HEK293 (cell line): ENCODE measurements at regions not wholly inside any gene's neighbourhood (a gene's known extent, or its start where the extent isn't known, plus 50 kb on each side); places are given as distances from the start of the nearest gene placed in this dataset.

Experiments used
- CTCF ChIA-PET: fragments of 350-600 bp; formaldehyde crosslinking; extraction: SDS; loops from one replicate; lab custom pipeline; 2021; ENCODE audit warnings: antibody characterized with exemption; lab: Yijun Ruan, JAX
- POLR2A ChIA-PET: fragments of 300-600 bp; formaldehyde crosslinking; extraction: SDS; loops from one replicate; lab custom pipeline; 2020; ENCODE audit warnings: antibody characterized with exemption, inconsistent platforms; lab: Yijun Ruan, JAX
- H3K27ac ChIP-seq: fragments of 200-500 bp; sonication (Bioruptor generic); 2 replicates; pipeline ENCODE4 v1.5.1; 2014; ENCODE audit warnings: low read depth, low read length, control low read depth, inconsistent platforms; ENCODE audit errors: extremely low read depth
- H3K36me3 ChIP-seq, 2 experiments: fragments of 200-500 bp in 1 of 2; sonication (Bioruptor generic) in 1 of 2; 1 replicate in 1 of 2; 2 replicates in 1 of 2; pipeline ENCODE4 v1.5.1; 2014 to 2017; ENCODE audit warnings: inconsistent platforms in 2 of 2, low read length in 2 of 2; ENCODE audit not compliant: control insufficient read depth in 2 of 2, insufficient read depth in 1 of 2
- H3K4me1 ChIP-seq: fragments of 200-500 bp; sonication (Bioruptor generic); 2 replicates; pipeline ENCODE4 v1.5.1; 2014; ENCODE audit warnings: mild to moderate bottlenecking, low read length, inconsistent platforms; ENCODE audit not compliant: control insufficient read depth, insufficient read depth
- H3K4me3 ChIP-seq: 2 replicates; pipeline ENCODE4 v1.5.1; 2011; ENCODE audit warnings: low read depth, mild to moderate bottlenecking, control low read depth, low read length, moderate library complexity
- H3K9me3 ChIP-seq: fragments of 200-500 bp; sonication (Bioruptor generic); 2 replicates; pipeline ENCODE4 v1.5.1; 2014; ENCODE audit warnings: low read depth, low read length, inconsistent platforms; ENCODE audit not compliant: control insufficient read depth, insufficient read depth
- IKZF3 ChIP-seq: fragments of 450-650 bp; IDR thresholded peaks from 2 replicates; pipeline ENCODE4 v1.5.0; 2018; ENCODE audit warnings: missing biosample characterization, mild to moderate bottlenecking, missing genetic modification characterization, moderate library complexity
- INSM2 ChIP-seq: fragments of 450-650 bp; formaldehyde crosslinking; IDR thresholded peaks from 2 replicates; pipeline ENCODE4 v1.5.1; 2016; ENCODE audit warnings: missing biosample characterization, missing genetic modification characterization
- OSR2 ChIP-seq: fragments of 450-650 bp; formaldehyde crosslinking; IDR thresholded peaks from 2 replicates; pipeline ENCODE4 v1.5.1; 2016; ENCODE audit warnings: missing biosample characterization, missing genetic modification characterization
- WT1 ChIP-seq: fragments of 450-650 bp; formaldehyde crosslinking; IDR thresholded peaks from 2 replicates; pipeline ENCODE4 v1.5.1; 2016; ENCODE audit warnings: missing biosample characterization, missing genetic modification characterization
- ZBTB20 ChIP-seq: fragments of 450-650 bp; formaldehyde crosslinking; IDR thresholded peaks from 2 replicates; pipeline ENCODE4 v1.5.1; 2016; ENCODE audit warnings: missing biosample characterization, missing genetic modification characterization
- ZIC2 ChIP-seq: fragments of 450-650 bp; formaldehyde crosslinking; IDR thresholded peaks from 2 replicates; pipeline ENCODE4 v1.5.1; 2016; ENCODE audit warnings: missing biosample characterization, missing genetic modification characterization
- ZNF19 ChIP-seq: fragments of 450-650 bp; formaldehyde crosslinking; IDR thresholded peaks from 2 replicates; pipeline ENCODE4; 2016; ENCODE audit warnings: missing biosample characterization, missing genetic modification characterization, low read depth
- ZNF202 ChIP-seq: fragments of 450-650 bp; formaldehyde crosslinking; IDR thresholded peaks from 2 replicates; pipeline ENCODE4 v1.5.1; 2016; ENCODE audit warnings: missing biosample characterization, missing genetic modification characterization, borderline replicate concordance
- ZNF221 ChIP-seq: fragments of 450-650 bp; formaldehyde crosslinking; IDR thresholded peaks from 2 replicates; pipeline ENCODE4 v1.5.1; 2017; ENCODE audit warnings: missing biosample characterization, missing genetic modification characterization, borderline replicate concordance
- ZNF248 ChIP-seq: fragments of 450-650 bp; formaldehyde crosslinking; IDR thresholded peaks from 2 replicates; pipeline ENCODE4 v1.5.1; 2017; ENCODE audit warnings: missing biosample characterization, missing genetic modification characterization
- ZNF513 ChIP-seq: fragments of 450-650 bp; IDR thresholded peaks from 2 replicates; pipeline ENCODE4 v1.5.1; 2018; ENCODE audit warnings: missing biosample characterization, missing genetic modification characterization
- ZNF580 ChIP-seq: fragments of 450-650 bp; formaldehyde crosslinking; IDR thresholded peaks from 2 replicates; pipeline ENCODE4 v1.5.1; 2016; ENCODE audit warnings: missing biosample characterization, missing genetic modification characterization
- ZNF610 ChIP-seq: fragments of 450-650 bp; formaldehyde crosslinking; IDR thresholded peaks from 2 replicates; pipeline ENCODE4 v1.5.1; 2016; ENCODE audit warnings: missing biosample characterization, missing genetic modification characterization, borderline replicate concordance
- ZNF629 ChIP-seq: fragments of 450-650 bp; formaldehyde crosslinking; IDR thresholded peaks from 2 replicates; pipeline ENCODE4 v1.5.1; 2017; ENCODE audit warnings: missing biosample characterization, missing genetic modification characterization
- TF ChIP-seq, protein P1 (sequence below): fragments of 450-650 bp; formaldehyde crosslinking; IDR thresholded peaks from 2 replicates; pipeline ENCODE4 v1.5.1; 2017; ENCODE audit warnings: missing biosample characterization, missing genetic modification characterization
- TF ChIP-seq, protein P2 (sequence below): fragments of 450-650 bp; formaldehyde crosslinking; IDR thresholded peaks from 2 replicates; pipeline ENCODE4 v1.5.1; 2017; ENCODE audit warnings: missing biosample characterization, missing genetic modification characterization
- TF ChIP-seq, protein P3 (sequence below): fragments of 450-650 bp; formaldehyde crosslinking; IDR thresholded peaks from 2 replicates; pipeline ENCODE4 v1.5.1; 2017; ENCODE audit warnings: missing biosample characterization, mild to moderate bottlenecking, missing genetic modification characterization, moderate library complexity

- TF ChIP-seq ZNF629 (tag by site-specific recombination) (no peak), ZNF19 (tag by site-specific recombination) (no peak), ZIC2 (tag by site-specific recombination) (no peak)
- TF ChIP-seq, protein P1, sequence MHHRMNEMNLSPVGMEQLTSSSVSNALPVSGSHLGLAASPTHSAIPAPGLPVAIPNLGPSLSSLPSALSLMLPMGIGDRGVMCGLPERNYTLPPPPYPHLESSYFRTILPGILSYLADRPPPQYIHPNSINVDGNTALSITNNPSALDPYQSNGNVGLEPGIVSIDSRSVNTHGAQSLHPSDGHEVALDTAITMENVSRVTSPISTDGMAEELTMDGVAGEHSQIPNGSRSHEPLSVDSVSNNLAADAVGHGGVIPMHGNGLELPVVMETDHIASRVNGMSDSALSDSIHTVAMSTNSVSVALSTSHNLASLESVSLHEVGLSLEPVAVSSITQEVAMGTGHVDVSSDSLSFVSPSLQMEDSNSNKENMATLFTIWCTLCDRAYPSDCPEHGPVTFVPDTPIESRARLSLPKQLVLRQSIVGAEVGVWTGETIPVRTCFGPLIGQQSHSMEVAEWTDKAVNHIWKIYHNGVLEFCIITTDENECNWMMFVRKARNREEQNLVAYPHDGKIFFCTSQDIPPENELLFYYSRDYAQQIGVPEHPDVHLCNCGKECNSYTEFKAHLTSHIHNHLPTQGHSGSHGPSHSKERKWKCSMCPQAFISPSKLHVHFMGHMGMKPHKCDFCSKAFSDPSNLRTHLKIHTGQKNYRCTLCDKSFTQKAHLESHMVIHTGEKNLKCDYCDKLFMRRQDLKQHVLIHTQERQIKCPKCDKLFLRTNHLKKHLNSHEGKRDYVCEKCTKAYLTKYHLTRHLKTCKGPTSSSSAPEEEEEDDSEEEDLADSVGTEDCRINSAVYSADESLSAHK (tag by site-specific recombination), result 0 out of 2 replicates have a peak, but pooled peaks have one; percentile 32
- no peak overlapping the region for H3K27ac ChIP-seq
- ChIA-PET CTCF (interaction anchor here (0.7 kb wide), 1 partner anchor 217 kb away, joined by 3 read pairs; no protein-coding TSS in a partner anchor), POLR2A (no interaction called here)
- H3K4me3 ChIP-seq, result no peak overlapping the region
- no peaks in the 10 kb centered on the region for H3K9me3 ChIP-seq
- H3K36me3 ChIP-seq, result no peaks in the 10 kb centered on the region
- peaks cover 6% of the 10 kb centered on the region for H3K4me1 ChIP-seq
Measured at GRCh38 chr14:71486279-71486678, 445.9 kb upstream of the RGS6 start.

DNA sequence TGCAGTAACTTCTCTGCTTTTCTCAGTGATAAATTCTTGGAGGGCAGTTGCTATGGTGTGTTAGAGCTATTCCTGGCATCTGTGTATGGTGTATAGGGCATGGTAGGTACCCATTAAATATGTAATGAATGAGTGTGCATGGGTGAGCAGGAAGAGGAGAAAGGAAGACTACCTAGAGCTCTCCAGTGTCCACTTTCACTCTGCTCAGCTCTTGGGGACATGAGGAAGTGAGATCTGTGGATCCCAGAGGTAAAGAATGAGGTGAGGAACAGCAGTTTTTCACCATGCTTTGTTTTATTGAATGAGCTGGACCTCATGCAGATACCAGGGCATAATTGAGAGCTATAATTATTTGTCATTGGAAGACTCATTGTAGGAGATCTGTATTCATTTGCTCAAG lies 444.8 kb upstream of the RGS6 start:
- CTCF ChIA-PET, result no interaction called here
- H3K36me3 ChIP-seq, result no peaks in the 10 kb centered on the region
- no peaks in the 10 kb centered on the region for H3K9me3 ChIP-seq
- H3K27ac ChIP-seq, result no peak overlapping the region
- POLR2A ChIA-PET, result interaction anchor here (0.5 kb wide), 1 partner anchor 64 kb away, joined by 3 read pairs; no protein-coding TSS in a partner anchor
- TF ChIP-seq OSR2 (tag by site-specific recombination) (no peak), WT1 (tag by site-specific recombination) (no peak), ZBTB20 (tag by site-specific recombination) (peak; percentile 51; the same call in 1 of the 2 replicates)
- H3K4me3 ChIP-seq, result no peak overlapping the region
- peaks cover 6% of the 10 kb centered on the region for H3K4me1 ChIP-seq

- Histone ChIP-seq H3K4me1 (peaks cover 6% of the 10 kb centered on the region), H3K27ac (no peak overlapping the region), H3K4me3 (no peak overlapping the region), H3K36me3 (no peaks in the 10 kb centered on the region), H3K9me3 (no peaks in the 10 kb centered on the region)
- no peak for TF ChIP-seq ZNF580
- TF ChIP-seq ZNF513 (tag by site-specific recombination), result no peak
- TF ChIP-seq ZNF610 (tag by site-specific recombination), result no peak
- no peak for TF ChIP-seq ZNF248
- TF ChIP-seq ZNF221, result no peak
- TF ChIP-seq ZNF202 (tag by site-specific recombination), result no peak
- TF ChIP-seq ZIC2 (tag by site-specific recombination), result no peak
- TF ChIP-seq, protein P2, sequence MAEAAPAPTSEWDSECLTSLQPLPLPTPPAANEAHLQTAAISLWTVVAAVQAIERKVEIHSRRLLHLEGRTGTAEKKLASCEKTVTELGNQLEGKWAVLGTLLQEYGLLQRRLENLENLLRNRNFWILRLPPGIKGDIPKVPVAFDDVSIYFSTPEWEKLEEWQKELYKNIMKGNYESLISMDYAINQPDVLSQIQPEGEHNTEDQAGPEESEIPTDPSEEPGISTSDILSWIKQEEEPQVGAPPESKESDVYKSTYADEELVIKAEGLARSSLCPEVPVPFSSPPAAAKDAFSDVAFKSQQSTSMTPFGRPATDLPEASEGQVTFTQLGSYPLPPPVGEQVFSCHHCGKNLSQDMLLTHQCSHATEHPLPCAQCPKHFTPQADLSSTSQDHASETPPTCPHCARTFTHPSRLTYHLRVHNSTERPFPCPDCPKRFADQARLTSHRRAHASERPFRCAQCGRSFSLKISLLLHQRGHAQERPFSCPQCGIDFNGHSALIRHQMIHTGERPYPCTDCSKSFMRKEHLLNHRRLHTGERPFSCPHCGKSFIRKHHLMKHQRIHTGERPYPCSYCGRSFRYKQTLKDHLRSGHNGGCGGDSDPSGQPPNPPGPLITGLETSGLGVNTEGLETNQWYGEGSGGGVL (tag by site-specific recombination), result no peak
- TF ChIP-seq INSM2 (tag by site-specific recombination), result no peak
- no peak for TF ChIP-seq ZBTB20 (tag by site-specific recombination)
- TF ChIP-seq, protein P3, sequence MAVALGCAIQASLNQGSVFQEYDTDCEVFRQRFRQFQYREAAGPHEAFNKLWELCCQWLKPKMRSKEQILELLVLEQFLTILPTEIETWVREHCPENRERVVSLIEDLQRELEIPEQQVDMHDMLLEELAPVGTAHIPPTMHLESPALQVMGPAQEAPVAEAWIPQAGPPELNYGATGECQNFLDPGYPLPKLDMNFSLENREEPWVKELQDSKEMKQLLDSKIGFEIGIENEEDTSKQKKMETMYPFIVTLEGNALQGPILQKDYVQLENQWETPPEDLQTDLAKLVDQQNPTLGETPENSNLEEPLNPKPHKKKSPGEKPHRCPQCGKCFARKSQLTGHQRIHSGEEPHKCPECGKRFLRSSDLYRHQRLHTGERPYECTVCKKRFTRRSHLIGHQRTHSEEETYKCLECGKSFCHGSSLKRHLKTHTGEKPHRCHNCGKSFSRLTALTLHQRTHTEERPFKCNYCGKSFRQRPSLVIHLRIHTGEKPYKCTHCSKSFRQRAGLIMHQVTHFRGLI, result no peak
- TF ChIP-seq IKZF3 (tag by site-specific recombination), result no peak
- CTCF ChIA-PET, result no interaction called here
- POLR2A ChIA-PET, result no interaction called here
Measured at GRCh38 chr14:71487941-71488340, 444.3 kb upstream of the RGS6 start.
